Right lobe of liver (tissue), 6 donors: ENCODE measurements at regions not wholly inside any gene's neighbourhood (a gene's known extent, or its start where the extent isn't known, plus 50 kb on each side); places are given as distances from the start of the nearest gene placed in this dataset.
A peak's percentile ranks its signal among the peaks of the same experiment; 100 is the strongest.

Source experiments
- ATAC-seq, 4 donors: fragments of 200-7000 bp; cut with Tn5 transposase; one replicate each; pipeline ENCODE4 v1.9.1; 2020; ENCODE audit warnings: mild to moderate bottlenecking in 4 of 4, moderate library complexity in 4 of 4
- DNase-seq, 3 donors: peaks; one replicate each; pipeline ENCODE4 v3.0.0-alpha.2; 2020
- H3K27ac ChIP-seq, 3 donors: fragments of 200-600 bp; one replicate each; pipeline ENCODE4 v1.8.0; 2022
- H3K27me3 ChIP-seq, 2 donors: fragments of 200-600 bp; one replicate each; pipeline ENCODE4 v1.8.0; 2022
- H3K36me3 ChIP-seq, 4 donors: fragments of 200-600 bp; sonication (generic) in 1 of 4; one replicate each; pipeline versions ENCODE4 v1.5.1 to v1.8.0; 2017 to 2022; ENCODE audit warnings: control low read depth in 1 of 4
- H3K4me1 ChIP-seq, 4 donors: fragments of 200-600 bp; sonication (generic) in 1 of 4; one replicate each; pipeline versions ENCODE4 v1.5.1 to v1.8.0; 2017 to 2022; ENCODE audit warnings: control low read depth in 1 of 4
- H3K4me3 ChIP-seq, 3 donors: fragments of 200-600 bp; one replicate each; pipeline ENCODE4 v1.8.0; 2022
- H3K9me3 ChIP-seq, 4 donors: fragments of 200-600 bp; sonication (generic) in 1 of 4; one replicate each; pipeline versions ENCODE4 v1.5.1 to v1.8.0; 2017 to 2022; ENCODE audit warnings: control low read depth in 1 of 4
- POLR2A ChIP-seq: fragments of 450-650 bp; IDR thresholded peaks from one replicate; pipeline ENCODE4 v1.6.1; 2017; ENCODE audit warnings: antibody characterized with exemption, mild to moderate bottlenecking
- WGBS: methylation state at CpG from one replicate; pipeline ENCODE4 v1.1.6; 2018; ENCODE audit warnings: low coverage, low lambda C conversion rate; ENCODE audit not compliant: insufficient coverage; ENCODE audit errors: missing lambda C conversion rate; 5-methylcytosine and 5-hydroxymethylcytosine counted together
- intact Hi-C, 2 donors: fragments of 100-400 bp; cut with DNase I; formaldehyde crosslinking; loops; one replicate each; pipeline versions ENCODE4 v1.11.2 to v1.14.1; 2022
- TF ChIP-seq, protein P1 (sequence below), 4 donors: fragments of 200-600 bp in 3 of 4; fragments of 450-650 bp in 1 of 4; IDR thresholded peaks; one replicate each; pipeline versions ENCODE4 v1.5.1 to v1.8.0; 2016 to 2022; ENCODE audit warnings: antibody characterized with exemption in 4 of 4, mild to moderate bottlenecking in 2 of 4
- donor health status: DM: no; HTN: yes; CAD: no.
- donor health status: DM: no; HTN: no; CAD: no.
- donor health status: DM: no; HTN: no; CAD: no.
- donor health status: DM: no; HTN: yes; CAD: no.
- donor health status: DM: no; HTN: yes; CAD: no.

GRCh38 chr2:149648282-149649030 is 60.9 kb upstream of the MMADHC start:
- DNase-seq (no peak), ATAC-seq (peak in 2 of 4 donors; percentile 7 to 56)
- Histone ChIP-seq H3K4me1 (peaks cover 0 to 18% (median 5%) of the 10 kb centered on the region in 4 donors), H3K27ac (no peak overlapping the region), H3K9me3 (no peaks in the 10 kb centered on the region), H3K27me3 (no peaks in the 10 kb centered on the region), H3K36me3 (no peaks in the 10 kb centered on the region), H3K4me3 (no peak overlapping the region)
- no peak for TF ChIP-seq POLR2A
- TF ChIP-seq, protein P1, sequence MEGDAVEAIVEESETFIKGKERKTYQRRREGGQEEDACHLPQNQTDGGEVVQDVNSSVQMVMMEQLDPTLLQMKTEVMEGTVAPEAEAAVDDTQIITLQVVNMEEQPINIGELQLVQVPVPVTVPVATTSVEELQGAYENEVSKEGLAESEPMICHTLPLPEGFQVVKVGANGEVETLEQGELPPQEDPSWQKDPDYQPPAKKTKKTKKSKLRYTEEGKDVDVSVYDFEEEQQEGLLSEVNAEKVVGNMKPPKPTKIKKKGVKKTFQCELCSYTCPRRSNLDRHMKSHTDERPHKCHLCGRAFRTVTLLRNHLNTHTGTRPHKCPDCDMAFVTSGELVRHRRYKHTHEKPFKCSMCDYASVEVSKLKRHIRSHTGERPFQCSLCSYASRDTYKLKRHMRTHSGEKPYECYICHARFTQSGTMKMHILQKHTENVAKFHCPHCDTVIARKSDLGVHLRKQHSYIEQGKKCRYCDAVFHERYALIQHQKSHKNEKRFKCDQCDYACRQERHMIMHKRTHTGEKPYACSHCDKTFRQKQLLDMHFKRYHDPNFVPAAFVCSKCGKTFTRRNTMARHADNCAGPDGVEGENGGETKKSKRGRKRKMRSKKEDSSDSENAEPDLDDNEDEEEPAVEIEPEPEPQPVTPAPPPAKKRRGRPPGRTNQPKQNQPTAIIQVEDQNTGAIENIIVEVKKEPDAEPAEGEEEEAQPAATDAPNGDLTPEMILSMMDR (IDR thresholded peaks at IDR 0.05) = no peak
- intact Hi-C loops = no loop called here
- WGBS = 67% methylated on average over 3 of the region's 3 CpGs

- no peak overlapping the region for H3K4me3 ChIP-seq
- H3K27ac ChIP-seq = no peak overlapping the region
- H3K36me3 ChIP-seq = no peaks in the 10 kb centered on the region
- no peak for DNase-seq
- no peaks in the 10 kb centered on the region for H3K27me3 ChIP-seq
- ATAC-seq = no peak
- TF ChIP-seq POLR2A = no peak
- TF ChIP-seq, protein P1 (IDR thresholded peaks at IDR 0.05) = no peak
- intact Hi-C loops = no loop called here
- no peaks in the 10 kb centered on the region for H3K9me3 ChIP-seq
- H3K4me1 ChIP-seq = no peaks in the 10 kb centered on the region
Measured at GRCh38 chr2:149645391-149645790, 57.8 kb upstream of the MMADHC start.
